SK-MEL-5 (cell line): ENCODE measurements at regions not wholly inside any gene's neighbourhood (a gene's known extent, or its start where the extent isn't known, plus 50 kb on each side); places are given as distances from the start of the nearest gene placed in this dataset.

Source experiments
- DNase-seq: peaks from one replicate; pipeline ENCODE4 v3.0.0-alpha.2; 2016; ENCODE audit warnings: low read depth, low spot score
- in situ Hi-C: cut with HindIII; loops from 2 replicates; pipeline ENCODE4 v1.10.0; 2016; ENCODE audit warnings: low sequenced_read_pairs, high pct_unique_total_duplicates, low pct_unique_long_range_greater_than_20kb

GRCh38 chr15:70313099-70314017 is 215.6 kb upstream of the TLE3 start:
- in situ Hi-C loops, result no loop called here

DNA sequence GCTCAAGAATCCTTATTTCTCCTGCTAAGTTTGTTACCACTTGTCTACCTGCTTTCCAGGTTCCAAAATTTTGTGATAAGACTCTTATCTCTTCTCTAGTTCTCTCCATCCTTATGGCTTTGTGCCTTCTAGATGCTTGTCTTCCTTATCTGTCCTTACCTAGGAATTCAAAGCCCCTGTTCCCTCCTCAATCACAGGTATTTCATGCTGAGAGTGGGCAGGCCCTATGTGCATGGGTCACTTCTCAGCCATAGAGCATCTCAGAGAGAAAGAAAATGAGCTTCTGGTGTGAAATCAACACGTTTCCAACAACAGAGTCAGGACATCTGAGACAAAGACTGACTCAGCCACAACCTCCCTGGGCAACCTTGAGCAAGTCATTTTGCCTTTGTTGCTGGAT is 214.1 kb upstream of the TLE3 start:
- in situ Hi-C loops, result no loop called here
- DNase-seq, result no peak

More at GRCh38 chr15:70313099-70314017, 215.6 kb upstream of the TLE3 start:
- DNase-seq, result no peak

- no peak for DNase-seq
- in situ Hi-C loops, result no loop called here
Observed at GRCh38 chr15:70309716-70310115, 212.0 kb upstream of the TLE3 start.

DNA sequence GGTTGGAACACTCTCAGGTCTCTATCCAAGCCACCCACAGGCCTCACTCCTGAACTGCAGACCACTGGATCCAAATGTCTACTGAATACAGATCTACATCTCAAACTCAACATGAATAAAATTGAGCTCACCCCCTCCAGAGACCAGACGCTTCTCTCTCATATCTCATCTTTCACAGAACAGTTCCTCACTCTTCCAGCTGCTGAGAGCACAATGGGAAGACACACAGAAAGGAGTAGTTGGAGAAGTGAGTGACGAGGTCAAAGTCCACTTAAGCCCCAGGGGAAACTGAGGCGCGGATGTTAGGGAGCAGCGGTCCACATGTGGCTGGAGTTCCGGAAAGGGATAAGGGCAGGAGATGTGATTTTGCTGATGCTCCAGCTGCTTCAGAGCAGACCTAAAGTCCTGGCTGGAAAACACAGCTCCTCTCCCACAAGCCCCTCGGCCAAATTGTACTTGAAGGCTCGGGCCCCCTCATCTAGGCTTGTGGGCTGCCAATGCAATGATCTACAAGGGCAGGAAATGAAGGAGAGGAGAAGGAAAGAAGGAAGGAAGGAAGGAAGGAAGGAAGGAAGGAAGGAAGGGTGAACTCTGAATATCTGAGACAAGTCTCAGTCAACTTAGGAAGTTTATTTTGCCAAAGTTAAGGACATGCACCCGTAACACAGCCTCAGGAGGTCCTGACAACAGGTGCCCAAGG is 211.2 kb upstream of the TLE3 start:
- no peak for DNase-seq
- in situ Hi-C loops, result no loop called here

- in situ Hi-C loops, result no loop called here
- no peak for DNase-seq
Observed at GRCh38 chr15:70308011-70308734, 210.5 kb upstream of the TLE3 start.

GRCh38 chr15:70306582-70306981 is 208.9 kb upstream of the TLE3 start:
- no peak for DNase-seq
- in situ Hi-C loops, result no loop called here

DNA sequence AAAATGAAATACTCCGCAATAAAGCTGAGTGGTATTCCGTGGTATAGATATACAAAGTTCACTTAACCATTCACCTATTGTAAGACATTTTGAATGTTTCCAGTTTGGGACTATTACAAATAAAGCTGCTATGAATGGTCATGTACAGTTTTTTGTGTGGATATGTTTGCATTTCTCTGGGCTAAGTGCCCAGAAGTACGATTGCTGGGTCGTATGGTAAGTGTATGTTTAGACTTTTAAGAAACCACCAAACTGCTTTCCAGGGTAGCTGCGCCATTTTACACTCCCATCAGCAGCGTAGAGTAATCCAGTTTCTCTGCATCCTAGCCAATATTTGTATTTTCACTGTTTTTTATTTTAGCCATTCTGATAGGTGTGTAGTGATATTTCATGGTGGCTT is 208.4 kb upstream of the TLE3 start:
- no peak for DNase-seq
- in situ Hi-C loops, result no loop called here

- in situ Hi-C loops, result no loop called here
- no peak for DNase-seq
Observed at GRCh38 chr15:70303981-70304380, 206.3 kb upstream of the TLE3 start.

DNA sequence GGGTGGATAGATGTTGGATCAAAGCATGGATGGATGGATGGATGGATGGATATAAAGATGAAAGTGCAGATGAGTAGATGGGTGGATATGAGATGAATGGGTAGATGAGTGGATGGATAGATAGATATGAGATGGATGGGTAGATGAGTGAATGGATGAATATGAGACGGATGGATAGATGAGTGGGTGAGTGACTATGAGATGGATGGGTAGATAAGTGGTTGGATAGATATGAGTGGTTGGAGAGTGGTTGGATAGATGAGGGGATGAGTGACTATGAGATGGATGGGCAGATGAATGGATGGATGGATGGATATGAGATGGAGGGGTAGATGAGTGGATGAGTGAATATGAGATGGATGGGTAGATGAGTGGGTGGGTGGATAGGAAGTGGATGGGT is 204.6 kb upstream of the TLE3 start:
- no peak for DNase-seq
- in situ Hi-C loops, result no loop called here

GRCh38 chr15:70301396-70301795 is 203.7 kb upstream of the TLE3 start:
- in situ Hi-C loops, result no loop called here
- no peak for DNase-seq

GRCh38 chr15:70299931-70300869 is 202.5 kb upstream of the TLE3 start:
- in situ Hi-C loops, result no loop called here
- DNase-seq, result no peak

DNA sequence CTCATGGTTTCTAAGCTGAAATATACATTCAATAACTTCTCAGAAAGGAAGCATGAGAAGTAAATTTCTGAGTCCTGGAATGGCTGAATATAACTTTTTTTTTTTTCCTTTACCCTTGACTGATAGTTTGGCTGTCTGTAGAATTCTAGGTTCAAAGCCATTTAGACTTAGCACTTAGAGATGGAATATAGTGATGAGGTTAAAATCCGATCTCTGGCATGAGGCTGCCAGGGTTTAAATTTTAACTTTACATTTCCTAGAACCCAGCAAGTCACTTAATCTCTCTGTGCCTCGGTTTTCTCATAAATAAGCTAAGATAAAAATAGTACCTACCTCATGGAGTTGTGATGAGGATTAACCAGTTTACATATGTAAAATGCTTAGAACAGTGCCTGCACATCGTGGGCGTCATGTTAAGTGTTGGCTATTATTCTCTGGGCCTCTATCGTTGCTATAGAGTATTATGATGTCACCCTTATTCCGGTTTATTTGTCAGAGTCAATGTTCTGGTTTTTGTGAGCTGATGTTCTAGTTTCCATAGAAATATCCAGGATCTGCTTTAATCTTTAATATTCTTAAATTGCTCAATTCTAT is 199.8 kb upstream of the TLE3 start:
- in situ Hi-C loops, result no loop called here
- no peak for DNase-seq

GRCh38 chr15:70294731-70295305 is 197.1 kb upstream of the TLE3 start:
- in situ Hi-C loops, result no loop called here
- no peak for DNase-seq

- DNase-seq, result no peak
- in situ Hi-C loops, result no loop called here
Observed at GRCh38 chr15:70293591-70294470, 196.1 kb upstream of the TLE3 start.

DNA sequence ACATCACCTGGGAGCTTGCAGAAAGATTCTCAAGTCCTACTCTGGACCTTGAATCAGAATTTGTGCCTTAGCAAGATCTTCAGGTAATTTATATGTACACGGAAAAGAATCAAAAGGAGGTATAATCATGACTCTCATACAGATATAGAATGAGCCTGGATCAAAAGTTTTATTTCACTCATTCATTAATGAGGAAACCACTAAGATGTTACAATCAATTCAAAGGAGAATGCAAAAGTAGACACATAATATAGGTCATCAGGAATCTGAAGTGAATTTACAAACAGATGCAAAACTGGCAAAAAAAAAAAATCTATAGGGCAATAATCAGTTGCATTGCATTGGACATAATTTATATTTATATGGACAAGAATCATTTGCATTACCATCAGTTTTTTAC is 195.4 kb upstream of the TLE3 start:
- DNase-seq, result no peak

More for the DNA sequence above, 195.4 kb upstream of the TLE3 start:
- in situ Hi-C loops, result no loop called here
